ENCODE measurements at regions not wholly inside any gene's neighbourhood (a gene's known extent, or its start where the extent isn't known, plus 50 kb on each side); places are given as distances from the start of the nearest gene placed in this dataset.
"Not testable (repeated sequence)": the region's sequence is repeated elsewhere in the genome, so short reads cannot be mapped to it uniquely, and the experiment has no call there.

- no peak for DNase-seq
These were observed 186.2 kb upstream of the RASGRP1 start for GRCh38 chr15:38750786-38751185.

- DNase-seq, result no peak
These were observed 191.1 kb upstream of the RASGRP1 start for GRCh38 chr15:38755718-38756117.

- DNase-seq, result no peak
These were observed 191.8 kb upstream of the RASGRP1 start for GRCh38 chr15:38756441-38756840.

GRCh38 chr15:38758043-38758442 lies 193.4 kb upstream of the RASGRP1 start:
- no peak for DNase-seq

GRCh38 chr15:38761681-38762080 lies 197.1 kb upstream of the RASGRP1 start:
- no peak for DNase-seq

GRCh38 chr15:38768970-38769369 lies 204.4 kb upstream of the RASGRP1 start:
- no peak for DNase-seq

GRCh38 chr15:38769492-38769891 lies 204.9 kb upstream of the RASGRP1 start:
- no peak for DNase-seq

- DNase-seq, result not testable (repeated sequence)
These were observed 209.5 kb upstream of the RASGRP1 start for GRCh38 chr15:38774076-38774475.

GRCh38 chr15:38781196-38781595 lies 216.6 kb upstream of the RASGRP1 start:
- no peak for DNase-seq

GRCh38 chr15:38782156-38782555 lies 217.5 kb upstream of the RASGRP1 start:
- DNase-seq, result no peak

GRCh38 chr15:38788918-38789317 lies 224.3 kb upstream of the RASGRP1 start:
- DNase-seq, result no peak

GRCh38 chr15:38789566-38789965 lies 225.0 kb upstream of the RASGRP1 start:
- no peak for DNase-seq

- DNase-seq, result no peak
These were observed 228.7 kb upstream of the RASGRP1 start for GRCh38 chr15:38793206-38793810.

GRCh38 chr15:38795471-38796245 lies 231.0 kb upstream of the RASGRP1 start:
- DNase-seq, result no peak

- no peak for DNase-seq
These were observed 232.0 kb upstream of the RASGRP1 start for GRCh38 chr15:38796589-38796988.

GRCh38 chr15:38797506-38797905 lies 232.9 kb upstream of the RASGRP1 start:
- DNase-seq, result not testable (repeated sequence)

GRCh38 chr15:38799202-38799601 lies 234.6 kb upstream of the RASGRP1 start:
- DNase-seq, result not testable (repeated sequence)

GRCh38 chr15:38809621-38810020 lies 245.0 kb upstream of the RASGRP1 start:
- DNase-seq, result no peak

- no peak for DNase-seq
These were observed 246.1 kb upstream of the RASGRP1 start for GRCh38 chr15:38810686-38811085.

GRCh38 chr15:38814254-38814653 lies 249.6 kb upstream of the RASGRP1 start:
- DNase-seq, result not testable (repeated sequence)

- no peak for DNase-seq
These were observed 250.3 kb upstream of the RASGRP1 start for GRCh38 chr15:38814891-38815290.

GRCh38 chr15:38817427-38818156 lies 253.0 kb upstream of the RASGRP1 start:
- peak; percentile 21 for DNase-seq

GRCh38 chr15:38818157-38818790 lies 253.7 kb upstream of the RASGRP1 start:
- DNase-seq, result no peak
